Retinal pigment epithelial cell (primary cell): ENCODE measurements at regions not wholly inside any gene's neighbourhood (a gene's known extent, or its start where the extent isn't known, plus 50 kb on each side); places are given as distances from the start of the nearest gene placed in this dataset.
"Not testable (repeated sequence)": the region's sequence is repeated elsewhere in the genome, so short reads cannot be mapped to it uniquely, and the experiment has no call there.

ENCODE experiments used
- DNase-seq: peaks from one replicate; pipeline ENCODE4 v3.0.0-alpha.2; 2010; ENCODE audit warnings: low read depth
- H3K4me3 ChIP-seq: 2 replicates; pipeline ENCODE4 v1.5.1; 2011; ENCODE audit warnings: mild to moderate bottlenecking, low read length, control low read depth, moderate library complexity
- TF ChIP-seq, protein P1 (sequence below): conservative IDR thresholded peaks from 2 replicates; pipeline ENCODE4 v1.5.1; 2011; ENCODE audit warnings: low read depth, low read length, control low read depth, inconsistent platforms

DNA sequence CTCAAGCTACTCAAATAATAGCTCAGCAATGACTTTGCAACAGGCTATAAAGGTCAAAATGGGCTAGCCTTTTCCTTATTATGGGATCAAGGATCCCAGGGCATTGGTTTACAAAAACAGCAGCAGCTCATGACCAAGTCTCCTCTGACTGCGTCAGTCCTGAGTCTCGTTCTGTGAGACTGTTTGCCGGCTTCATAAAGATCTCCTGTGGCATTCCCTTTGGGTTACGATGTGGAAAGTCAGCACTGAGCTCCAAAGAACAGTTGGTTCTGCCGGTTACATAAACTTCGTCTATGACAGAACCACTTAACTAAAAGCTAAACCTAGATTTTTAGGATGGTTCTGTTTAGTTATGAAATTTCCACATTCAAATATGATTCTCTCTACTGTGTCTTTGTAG lies 674.9 kb downstream of the ZEB2 start:
- TF ChIP-seq, protein P1, sequence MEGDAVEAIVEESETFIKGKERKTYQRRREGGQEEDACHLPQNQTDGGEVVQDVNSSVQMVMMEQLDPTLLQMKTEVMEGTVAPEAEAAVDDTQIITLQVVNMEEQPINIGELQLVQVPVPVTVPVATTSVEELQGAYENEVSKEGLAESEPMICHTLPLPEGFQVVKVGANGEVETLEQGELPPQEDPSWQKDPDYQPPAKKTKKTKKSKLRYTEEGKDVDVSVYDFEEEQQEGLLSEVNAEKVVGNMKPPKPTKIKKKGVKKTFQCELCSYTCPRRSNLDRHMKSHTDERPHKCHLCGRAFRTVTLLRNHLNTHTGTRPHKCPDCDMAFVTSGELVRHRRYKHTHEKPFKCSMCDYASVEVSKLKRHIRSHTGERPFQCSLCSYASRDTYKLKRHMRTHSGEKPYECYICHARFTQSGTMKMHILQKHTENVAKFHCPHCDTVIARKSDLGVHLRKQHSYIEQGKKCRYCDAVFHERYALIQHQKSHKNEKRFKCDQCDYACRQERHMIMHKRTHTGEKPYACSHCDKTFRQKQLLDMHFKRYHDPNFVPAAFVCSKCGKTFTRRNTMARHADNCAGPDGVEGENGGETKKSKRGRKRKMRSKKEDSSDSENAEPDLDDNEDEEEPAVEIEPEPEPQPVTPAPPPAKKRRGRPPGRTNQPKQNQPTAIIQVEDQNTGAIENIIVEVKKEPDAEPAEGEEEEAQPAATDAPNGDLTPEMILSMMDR, result no peak
- no peak overlapping the region for H3K4me3 ChIP-seq
- no peak for DNase-seq

DNA sequence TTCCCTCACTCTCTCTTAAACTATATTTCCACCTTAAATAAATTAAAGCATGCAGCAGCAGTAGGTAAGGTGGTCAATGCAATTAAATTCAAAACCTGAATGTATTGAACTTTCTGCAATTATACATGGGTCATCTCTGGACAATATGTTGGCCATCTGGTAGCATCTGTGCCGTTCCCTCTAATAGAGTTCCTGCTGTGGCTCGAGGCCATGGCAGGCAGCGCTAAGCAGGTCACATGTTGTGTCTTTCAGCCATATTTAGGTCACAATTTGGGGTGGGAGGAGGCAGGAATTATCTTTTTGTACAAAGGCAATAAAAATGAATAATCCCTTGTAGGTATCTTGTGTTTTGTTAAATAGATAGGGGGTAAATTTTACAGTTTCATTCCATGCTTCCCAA lies 676.2 kb downstream of the ZEB2 start:
- H3K4me3 ChIP-seq, result no peak overlapping the region
- TF ChIP-seq, protein P1, result no peak
- no peak for DNase-seq

DNA sequence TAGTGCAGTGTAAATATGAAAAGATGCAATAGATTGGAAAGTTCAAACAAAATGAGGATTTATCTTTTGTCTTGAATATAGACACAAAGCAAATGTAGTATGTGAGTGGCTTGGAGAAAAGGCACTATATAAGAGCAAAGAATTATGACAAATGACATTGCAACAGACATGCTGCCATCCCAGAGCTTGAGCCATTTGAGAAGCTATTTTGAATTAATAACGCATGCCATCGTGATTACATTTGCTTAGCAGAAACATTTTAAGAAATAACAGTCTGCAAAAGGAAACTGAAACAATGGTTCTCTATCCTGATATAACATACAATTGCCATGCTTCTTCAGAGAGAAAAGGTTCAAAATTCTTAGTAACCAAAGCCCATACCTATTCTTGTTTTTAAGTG lies 677.1 kb downstream of the ZEB2 start:
- TF ChIP-seq, protein P1, result no peak
- no peak overlapping the region for H3K4me3 ChIP-seq
- DNase-seq, result no peak

DNA sequence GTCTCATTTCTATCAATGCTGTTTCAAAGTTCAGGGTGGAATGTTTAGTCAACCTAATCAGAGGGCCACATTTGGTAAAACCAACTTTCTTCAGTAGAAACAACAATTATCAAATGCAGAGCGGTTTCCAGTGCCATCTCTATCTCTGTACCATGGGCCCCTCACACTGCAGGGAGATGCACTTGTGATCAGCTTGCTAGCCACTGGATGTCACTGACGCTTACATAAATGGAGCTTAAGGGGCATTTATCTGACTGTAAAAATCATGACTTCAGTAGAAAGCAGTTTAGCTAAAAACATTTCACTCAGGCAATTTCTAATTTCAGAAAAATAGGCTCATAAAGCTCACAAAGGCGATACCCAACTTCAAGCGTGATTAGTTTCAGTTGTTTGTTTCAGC lies 678.0 kb downstream of the ZEB2 start:
- no peak overlapping the region for H3K4me3 ChIP-seq
- DNase-seq, result no peak
- TF ChIP-seq, protein P1, result no peak

DNA sequence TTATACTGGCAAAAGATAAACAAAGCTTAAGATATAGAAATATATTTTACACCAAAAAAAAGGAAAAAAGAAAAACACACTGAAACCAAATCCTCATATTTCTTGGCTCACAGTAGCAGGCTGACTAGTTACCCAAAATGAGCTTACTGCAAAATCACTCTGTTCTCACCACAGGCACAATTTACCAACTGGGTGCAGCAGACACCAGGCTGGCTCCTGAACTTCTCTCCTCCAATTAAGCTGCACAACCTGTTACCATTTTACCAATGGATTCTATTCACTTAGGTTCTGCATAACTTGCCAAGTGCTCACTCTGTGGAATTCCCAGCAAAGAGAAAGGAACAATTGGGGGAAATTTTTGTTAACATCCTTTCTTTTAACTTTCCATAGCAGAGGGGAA lies 679.3 kb downstream of the ZEB2 start:
- no peak overlapping the region for H3K4me3 ChIP-seq
- TF ChIP-seq, protein P1, result no peak

DNA sequence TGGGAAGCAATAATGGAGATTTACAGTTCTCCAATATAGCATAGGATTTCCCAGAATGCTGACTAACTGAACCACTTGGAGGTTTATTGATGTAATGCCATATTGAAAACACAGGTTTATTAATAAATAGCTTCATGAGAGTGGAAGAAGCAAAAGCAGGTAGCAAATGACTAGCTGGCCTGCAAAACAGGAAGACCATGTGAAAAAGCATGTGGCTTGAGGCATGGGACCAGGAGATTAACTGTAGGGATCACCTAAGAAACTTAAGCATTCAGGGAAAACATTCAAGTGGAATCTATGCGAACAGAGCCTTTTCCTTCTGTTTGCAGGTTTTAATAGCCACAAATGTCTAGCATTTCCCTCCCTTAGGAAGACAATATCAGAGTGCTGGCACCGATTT lies 679.7 kb downstream of the ZEB2 start:
- peak; percentile 76 for DNase-seq
- H3K4me3 ChIP-seq, result no peak overlapping the region
- TF ChIP-seq, protein P1, result no peak

More for the DNA sequence above, 679.3 kb downstream of the ZEB2 start:
- DNase-seq, result peak; percentile 9

DNA sequence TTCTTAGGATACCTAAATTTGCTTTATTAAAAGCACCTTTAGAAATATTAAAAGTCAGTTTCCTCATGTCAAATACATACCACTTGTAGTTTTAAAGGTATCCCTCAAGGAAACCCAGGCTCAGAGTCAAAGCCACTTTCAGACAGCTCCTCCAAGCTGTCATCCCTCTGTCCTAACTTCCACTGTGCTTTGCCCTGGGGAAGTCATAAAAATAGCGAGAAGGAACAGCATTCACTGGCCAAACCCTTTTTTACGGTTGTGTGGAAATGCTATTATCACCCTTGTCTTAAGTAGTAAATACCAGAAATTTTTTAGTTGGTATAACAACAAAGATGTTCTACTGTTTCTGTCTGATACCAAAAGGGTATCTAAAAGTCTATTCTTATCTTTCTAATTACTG lies 680.5 kb downstream of the ZEB2 start:
- DNase-seq, result no peak
- H3K4me3 ChIP-seq, result no peak overlapping the region
- TF ChIP-seq, protein P1, result no peak

DNA sequence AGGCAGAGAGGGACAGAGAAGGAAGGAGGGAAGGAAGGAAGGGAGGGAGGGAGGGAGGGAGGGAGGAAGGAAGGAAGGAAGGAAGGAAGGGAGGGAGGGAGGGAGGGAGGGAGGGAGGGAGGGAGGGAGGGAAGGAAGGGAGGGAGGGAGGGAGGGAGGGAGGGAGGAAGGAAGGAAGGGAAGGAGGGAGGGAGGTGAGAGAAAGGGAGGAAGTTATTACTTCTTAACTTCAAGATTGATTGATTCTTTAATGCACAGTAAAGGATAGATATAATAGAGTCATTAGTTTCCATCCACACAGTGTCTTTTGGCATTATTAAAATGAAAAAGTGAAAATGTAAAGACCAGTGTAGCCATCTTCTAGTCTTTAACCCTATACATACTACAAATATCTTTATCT lies 682.9 kb downstream of the ZEB2 start:
- not testable (repeated sequence) for H3K4me3 ChIP-seq, DNase-seq
